ENCODE measurements at regions not wholly inside any gene's neighbourhood (a gene's known extent, or its start where the extent isn't known, plus 50 kb on each side); places are given as distances from the start of the nearest gene placed in this dataset.
"Not testable (repeated sequence)": the region's sequence is repeated elsewhere in the genome, so short reads cannot be mapped to it uniquely, and the experiment has no call there.

DNA sequence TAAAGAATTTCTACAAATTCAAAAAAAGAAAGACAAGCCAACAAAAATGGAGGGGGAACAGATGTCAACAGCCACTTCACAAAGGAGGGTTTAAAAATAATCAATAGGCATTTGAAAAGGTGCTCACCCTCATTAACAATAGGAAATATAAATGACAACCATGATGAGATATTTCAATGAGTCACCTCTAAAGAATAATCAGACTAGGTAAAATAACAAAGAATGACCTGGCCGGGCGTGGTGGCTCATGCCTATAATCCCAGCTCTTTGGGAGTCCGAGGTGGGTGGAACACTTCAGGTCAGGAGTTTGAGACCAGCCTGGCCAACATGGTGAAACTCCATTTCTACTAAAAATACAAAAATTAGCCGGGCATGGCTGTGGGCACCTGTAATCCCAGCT is 133.6 kb downstream of the KCNE4 start:
- H3K9me3 ChIP-seq, result no peaks in the 10 kb centered on the region
- TF ChIP-seq POLR2AphosphoS5 (IDR thresholded peaks at IDR 0.05), result no peak
- no peak for TF ChIP-seq EP300 (IDR thresholded peaks at IDR 0.05)
- TF ChIP-seq POLR2A (IDR thresholded peaks at IDR 0.05), result no peak
- TF ChIP-seq, protein P1, sequence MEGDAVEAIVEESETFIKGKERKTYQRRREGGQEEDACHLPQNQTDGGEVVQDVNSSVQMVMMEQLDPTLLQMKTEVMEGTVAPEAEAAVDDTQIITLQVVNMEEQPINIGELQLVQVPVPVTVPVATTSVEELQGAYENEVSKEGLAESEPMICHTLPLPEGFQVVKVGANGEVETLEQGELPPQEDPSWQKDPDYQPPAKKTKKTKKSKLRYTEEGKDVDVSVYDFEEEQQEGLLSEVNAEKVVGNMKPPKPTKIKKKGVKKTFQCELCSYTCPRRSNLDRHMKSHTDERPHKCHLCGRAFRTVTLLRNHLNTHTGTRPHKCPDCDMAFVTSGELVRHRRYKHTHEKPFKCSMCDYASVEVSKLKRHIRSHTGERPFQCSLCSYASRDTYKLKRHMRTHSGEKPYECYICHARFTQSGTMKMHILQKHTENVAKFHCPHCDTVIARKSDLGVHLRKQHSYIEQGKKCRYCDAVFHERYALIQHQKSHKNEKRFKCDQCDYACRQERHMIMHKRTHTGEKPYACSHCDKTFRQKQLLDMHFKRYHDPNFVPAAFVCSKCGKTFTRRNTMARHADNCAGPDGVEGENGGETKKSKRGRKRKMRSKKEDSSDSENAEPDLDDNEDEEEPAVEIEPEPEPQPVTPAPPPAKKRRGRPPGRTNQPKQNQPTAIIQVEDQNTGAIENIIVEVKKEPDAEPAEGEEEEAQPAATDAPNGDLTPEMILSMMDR (IDR thresholded peaks at IDR 0.05), result no peak
- H3K4me3 ChIP-seq, result no peak overlapping the region
- no peaks in the 10 kb centered on the region for H3K4me1 ChIP-seq
- no peaks in the 10 kb centered on the region for H3K36me3 ChIP-seq
- H3K27ac ChIP-seq, result no peak overlapping the region
- intact Hi-C loops (cut with DNase I), result no loop called here
- 84 to 89% methylated on average over 4 of the region's 4 CpGs for WGBS, 2 donors
- H3K27me3 ChIP-seq, result no peaks in the 10 kb centered on the region
- DNase-seq, result no peak

DNA sequence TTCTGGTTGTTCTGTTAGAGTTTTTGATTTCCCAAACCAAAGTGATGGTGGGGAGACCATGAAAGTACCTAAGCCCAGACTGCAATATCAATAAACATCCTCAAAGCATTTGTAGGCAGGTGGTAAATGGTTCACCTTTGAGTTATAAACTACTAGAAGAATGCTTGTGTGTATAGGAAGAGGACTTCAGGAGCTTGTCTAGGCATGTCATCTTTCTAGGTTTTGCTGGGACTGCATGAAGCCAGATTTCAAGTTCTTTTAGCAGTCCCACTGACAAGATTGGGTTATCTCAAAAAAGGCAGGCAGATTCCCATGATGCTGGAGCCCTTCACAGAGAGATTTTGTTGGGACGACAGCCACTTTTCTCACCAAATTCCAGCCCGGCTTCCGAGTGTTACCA is 135.3 kb downstream of the KCNE4 start:
- intact Hi-C loops (cut with DNase I), result no loop called here

GRCh38 chr2:223190561-223191206 is 138.7 kb downstream of the KCNE4 start:
- H3K27me3 ChIP-seq; DNase-seq; intact Hi-C loops (cut with DNase I); H3K4me3 ChIP-seq; H3K4me1 ChIP-seq; H3K27ac ChIP-seq; H3K9me3 ChIP-seq; H3K36me3 ChIP-seq: not testable (repeated sequence)
- 59 to 62% methylated on average over 10 of the region's 10 CpGs for WGBS, 2 donors

More for the DNA sequence above, 135.3 kb downstream of the KCNE4 start:
- Histone ChIP-seq H3K4me1 (no peaks in the 10 kb centered on the region), H3K27ac (no peak overlapping the region), H3K9me3 (no peaks in the 10 kb centered on the region), H3K4me3 (no peak overlapping the region), H3K27me3 (no peaks in the 10 kb centered on the region), H3K36me3 (no peaks in the 10 kb centered on the region)
- no peak for DNase-seq
- 92 to 95% methylated on average over 3 of the region's 3 CpGs for WGBS, 2 donors
- no peak for TF ChIP-seq POLR2AphosphoS5 (IDR thresholded peaks at IDR 0.05)
- TF ChIP-seq EP300 (IDR thresholded peaks at IDR 0.05), result no peak
- TF ChIP-seq, protein P1 (IDR thresholded peaks at IDR 0.05), result no peak
- TF ChIP-seq POLR2A (IDR thresholded peaks at IDR 0.05), result no peak

DNA sequence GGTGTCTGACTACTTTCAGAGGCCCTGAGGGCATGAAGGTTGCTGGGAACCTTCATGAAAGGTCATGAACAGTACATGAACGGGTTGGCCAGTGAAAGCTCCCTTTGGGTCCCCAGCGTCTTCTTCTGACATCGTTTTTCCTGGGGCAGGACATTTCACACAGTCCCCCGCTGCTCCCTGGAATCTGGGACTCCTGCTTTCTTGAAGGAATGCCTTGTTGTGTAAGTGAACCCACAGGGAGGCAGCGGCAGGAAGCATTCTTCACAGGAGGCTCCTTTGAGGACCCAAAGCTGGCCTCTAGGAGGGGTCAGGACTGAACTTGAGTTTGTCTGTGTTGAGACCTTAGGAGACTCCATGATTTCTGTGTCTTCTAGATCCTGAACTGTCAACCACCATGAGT is 144.3 kb downstream of the KCNE4 start:
- no peak for DNase-seq
- no peaks in the 10 kb centered on the region for H3K4me1 ChIP-seq
- no peaks in the 10 kb centered on the region for H3K27me3 ChIP-seq
- H3K4me3 ChIP-seq, result no peak overlapping the region
- H3K27ac ChIP-seq, result no peak overlapping the region
- no peaks in the 10 kb centered on the region for H3K36me3 ChIP-seq
- 82 to 89% methylated on average over 5 of the region's 5 CpGs for WGBS, 2 donors
- TF ChIP-seq, protein P1 (IDR thresholded peaks at IDR 0.05), result no peak
- TF ChIP-seq POLR2A (IDR thresholded peaks at IDR 0.05) (no peak), EP300 (IDR thresholded peaks at IDR 0.05) (no peak), POLR2AphosphoS5 (IDR thresholded peaks at IDR 0.05) (no peak)
- no peaks in the 10 kb centered on the region for H3K9me3 ChIP-seq
- intact Hi-C loops (cut with DNase I), result no loop called here

DNA sequence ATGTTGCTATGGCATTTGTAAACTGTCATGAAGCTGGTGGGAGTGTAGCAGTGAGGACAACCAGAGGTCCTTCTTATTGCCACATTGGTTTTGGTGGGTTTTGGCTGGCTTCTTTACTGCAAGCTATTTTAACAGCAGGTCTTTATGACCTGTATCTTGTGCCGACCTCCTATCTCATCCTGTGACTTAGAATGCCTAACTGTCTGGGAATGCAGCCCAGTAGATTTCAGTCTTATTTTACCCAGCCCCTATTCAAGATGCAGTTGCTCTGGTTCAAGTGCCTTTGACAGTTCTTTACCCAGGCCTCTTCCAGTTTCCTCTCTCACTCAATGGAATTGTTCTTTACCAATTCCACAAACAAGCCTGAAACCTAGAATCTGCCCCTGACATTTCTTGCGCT is 145.1 kb downstream of the KCNE4 start:
- H3K4me3 ChIP-seq, result no peak overlapping the region
- H3K27ac ChIP-seq, result no peak overlapping the region
- whole genome bisulfite sequencing, 2 donors, result 73 to 80% methylated on average over 2 of the region's 2 CpGs
- H3K4me1 ChIP-seq, result no peaks in the 10 kb centered on the region
- no peak for TF ChIP-seq POLR2A (IDR thresholded peaks at IDR 0.05)
- TF ChIP-seq EP300 (IDR thresholded peaks at IDR 0.05), result no peak
- TF ChIP-seq POLR2AphosphoS5 (IDR thresholded peaks at IDR 0.05), result no peak
- TF ChIP-seq, protein P1 (IDR thresholded peaks at IDR 0.05), result no peak
- DNase-seq, result no peak
- no peaks in the 10 kb centered on the region for H3K27me3 ChIP-seq
- intact Hi-C loops (cut with DNase I), result no loop called here
- H3K36me3 ChIP-seq, result no peaks in the 10 kb centered on the region
- H3K9me3 ChIP-seq, result no peaks in the 10 kb centered on the region
